GM18951 (cell line): ENCODE measurements at regions not wholly inside any gene's neighbourhood (a gene's known extent, or its start where the extent isn't known, plus 50 kb on each side); places are given as distances from the start of the nearest gene placed in this dataset.
"Not testable (repeated sequence)": the region's sequence is repeated elsewhere in the genome, so short reads cannot be mapped to it uniquely, and the experiment has no call there.

Source experiments
- POLR2A ChIP-seq: IDR thresholded peaks from 4 replicates; pipeline ENCODE4 v1.6.1; 2011; ENCODE audit warnings: mild to moderate bottlenecking; ENCODE audit not compliant: insufficient read length, insufficient read depth; ENCODE audit errors: extremely low read depth
- in situ Hi-C: fragments of 300-500 bp; cut with MboI; formaldehyde crosslinking; loops from one replicate; pipeline ENCODE4 v1.12.0; 2022; ENCODE audit warnings: low sequenced_read_pairs, mixed read lengths, inconsistent platforms; ENCODE audit not compliant: unreplicated experiment

DNA sequence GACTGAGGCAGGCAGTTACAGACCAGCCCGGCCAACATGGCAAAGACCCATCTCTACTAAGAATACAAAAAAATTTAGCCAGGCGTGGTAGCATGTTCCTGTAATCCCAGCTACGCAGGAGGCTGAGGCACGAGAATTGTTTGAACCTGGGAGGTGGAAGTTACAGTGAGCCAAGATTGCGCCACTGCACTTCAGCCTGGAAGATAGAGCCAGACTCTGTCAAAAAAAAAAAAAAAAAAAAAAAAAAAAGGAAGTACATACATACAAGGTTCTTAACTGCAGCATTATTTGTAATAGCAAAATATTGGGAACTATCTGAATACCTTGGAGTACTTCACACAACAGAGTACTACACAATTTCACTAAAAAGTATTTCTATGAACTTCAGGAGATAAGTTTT lies 183.5 kb upstream of the OLIG3 start:
- in situ Hi-C loops = no loop called here

GRCh38 chr6:137678451-137678850 lies 184.3 kb upstream of the OLIG3 start:
- in situ Hi-C loops = no loop called here
- TF ChIP-seq POLR2A = no peak

More for the DNA sequence above, 183.5 kb upstream of the OLIG3 start:
- TF ChIP-seq POLR2A = no peak

- in situ Hi-C loops = no loop called here
- no peak for TF ChIP-seq POLR2A
Observed at GRCh38 chr6:137680705-137681346, 186.2 kb upstream of the TNFAIP3 start.

DNA sequence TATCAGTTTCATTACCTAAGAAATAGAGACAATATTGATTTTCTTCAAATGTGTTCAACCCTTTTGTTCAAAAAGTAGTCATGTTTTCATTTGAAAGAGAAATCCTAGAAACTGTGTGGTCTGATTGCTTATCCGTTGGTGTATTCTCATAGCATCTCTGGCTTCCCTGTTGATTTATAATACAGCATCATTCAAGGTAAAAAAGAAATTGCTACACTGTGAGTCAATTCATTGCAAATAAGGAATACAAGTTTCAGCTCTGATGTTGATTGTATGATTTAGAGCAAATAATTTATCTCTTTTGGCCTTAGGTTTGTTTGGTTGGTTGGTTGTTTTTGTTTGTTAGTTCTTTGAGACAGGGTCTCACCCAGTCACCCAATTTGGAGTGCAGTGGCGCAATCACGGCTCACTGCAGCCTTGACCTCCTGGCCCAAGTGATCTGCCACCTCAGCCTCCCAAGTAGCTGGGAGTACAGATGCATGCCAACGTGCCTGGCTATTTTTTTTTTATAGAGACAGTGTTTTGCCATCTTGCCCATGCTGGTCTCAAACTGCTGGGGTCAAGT lies 185.5 kb upstream of the TNFAIP3 start:
- in situ Hi-C loops = no loop called here
- TF ChIP-seq POLR2A = no peak

DNA sequence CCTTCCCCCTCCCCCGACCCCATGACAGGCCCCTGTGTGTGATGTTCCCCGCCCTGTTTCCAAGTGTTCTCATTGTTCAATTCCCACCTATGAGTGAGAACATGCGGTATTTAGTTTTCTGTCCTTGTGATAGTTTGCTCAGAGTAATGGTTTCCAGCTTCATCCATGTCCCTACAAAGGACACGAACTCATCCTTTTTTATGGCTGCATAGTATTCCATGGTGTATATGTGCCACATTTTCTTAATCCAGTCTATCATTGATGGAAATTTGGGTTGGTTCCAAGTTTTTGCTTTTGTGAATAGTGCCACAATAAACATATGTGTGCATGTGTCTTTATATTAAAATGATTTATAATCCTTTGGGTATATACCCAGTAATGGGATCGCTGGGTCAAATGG lies 184.4 kb upstream of the TNFAIP3 start:
- in situ Hi-C loops = not testable (repeated sequence)

- in situ Hi-C loops = no loop called here
Observed at GRCh38 chr6:137683916-137684315, 183.1 kb upstream of the TNFAIP3 start.

DNA sequence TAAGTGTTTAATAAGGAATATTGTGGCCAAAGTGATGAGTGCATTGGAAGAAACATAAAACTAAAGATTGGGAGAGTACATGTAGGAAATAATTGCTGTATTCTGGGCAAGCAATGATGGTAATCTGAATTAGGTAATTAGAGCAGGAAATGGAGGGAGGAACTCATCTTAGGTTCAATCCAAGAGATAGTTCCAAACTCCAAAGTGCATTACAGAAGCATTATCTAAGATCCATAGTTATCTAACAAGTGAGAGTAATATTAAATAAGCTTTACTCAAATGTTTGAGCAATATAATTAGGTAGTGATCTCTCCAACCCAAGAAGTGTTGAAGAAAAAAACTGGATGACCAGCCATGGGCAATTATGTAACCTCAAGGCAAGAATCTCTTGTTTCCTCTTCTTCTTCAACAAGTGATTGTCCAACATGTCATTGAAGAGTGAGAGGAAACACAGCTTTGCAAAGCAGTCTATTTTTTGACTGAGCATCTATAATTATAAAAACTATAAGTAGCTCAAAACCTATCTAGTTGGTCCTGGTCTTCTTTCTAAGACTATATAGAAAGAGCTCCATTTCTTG lies 181.2 kb upstream of the TNFAIP3 start:
- in situ Hi-C loops = no loop called here
- TF ChIP-seq POLR2A = no peak

More at GRCh38 chr6:137683916-137684315, 183.1 kb upstream of the TNFAIP3 start:
- TF ChIP-seq POLR2A = no peak

- TF ChIP-seq POLR2A = no peak
- in situ Hi-C loops = no loop called here
Observed at GRCh38 chr6:137687818-137688217, 179.2 kb upstream of the TNFAIP3 start.

DNA sequence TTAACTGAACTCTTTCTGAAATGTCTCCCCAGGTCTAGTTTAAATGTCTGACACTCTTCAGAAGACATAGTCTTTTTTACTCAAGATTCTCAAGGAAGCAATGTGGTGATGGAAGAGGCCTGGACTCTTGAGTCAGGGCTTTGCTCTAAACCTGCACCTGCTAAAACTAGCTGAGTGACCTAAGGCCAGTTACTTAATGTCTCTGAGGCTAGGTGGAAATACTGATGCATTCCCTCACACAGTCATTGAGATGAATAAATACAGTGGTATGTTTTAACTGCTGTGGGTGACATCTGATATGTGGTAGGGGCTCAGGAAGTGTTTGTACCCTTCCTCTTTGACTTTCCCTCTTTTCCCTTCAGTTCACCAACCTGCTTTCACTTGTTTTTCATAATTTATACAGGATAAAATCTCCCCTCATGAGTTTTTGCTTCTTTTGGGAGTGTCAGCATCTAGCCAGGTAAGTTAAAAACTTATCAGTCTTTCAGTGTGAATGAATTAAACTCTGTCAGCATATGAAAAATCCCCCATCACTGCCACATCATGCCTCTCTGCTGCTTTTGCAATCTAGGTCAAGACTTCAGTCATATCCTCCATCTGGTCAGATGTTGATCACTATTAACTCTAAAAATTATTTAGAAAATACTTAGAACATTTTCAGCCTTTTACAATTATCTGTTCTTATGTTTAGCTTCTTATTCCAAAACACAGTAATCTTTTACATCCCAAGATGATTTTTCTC lies 178.7 kb upstream of the TNFAIP3 start:
- in situ Hi-C loops = no loop called here
- TF ChIP-seq POLR2A = no peak

DNA sequence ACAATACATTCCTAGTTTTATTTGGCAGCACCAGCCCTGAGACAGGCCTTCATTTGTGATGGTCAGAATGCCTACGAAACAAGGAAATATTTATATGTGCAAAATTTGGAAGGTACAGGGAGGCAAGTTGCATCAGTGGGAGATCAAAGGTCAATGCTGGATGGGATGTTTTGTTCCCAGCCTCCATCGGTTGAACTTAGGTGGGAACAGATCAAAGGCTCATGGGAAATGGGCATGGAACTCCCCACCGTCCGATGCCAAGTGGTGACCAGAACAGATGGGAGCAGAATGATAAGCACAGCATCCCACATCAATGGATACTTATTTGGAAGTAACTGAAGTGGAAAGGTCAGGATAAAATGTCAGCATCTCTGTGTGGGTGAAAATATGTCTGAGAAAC lies 177.7 kb upstream of the TNFAIP3 start:
- in situ Hi-C loops = no loop called here
- TF ChIP-seq POLR2A = no peak

DNA sequence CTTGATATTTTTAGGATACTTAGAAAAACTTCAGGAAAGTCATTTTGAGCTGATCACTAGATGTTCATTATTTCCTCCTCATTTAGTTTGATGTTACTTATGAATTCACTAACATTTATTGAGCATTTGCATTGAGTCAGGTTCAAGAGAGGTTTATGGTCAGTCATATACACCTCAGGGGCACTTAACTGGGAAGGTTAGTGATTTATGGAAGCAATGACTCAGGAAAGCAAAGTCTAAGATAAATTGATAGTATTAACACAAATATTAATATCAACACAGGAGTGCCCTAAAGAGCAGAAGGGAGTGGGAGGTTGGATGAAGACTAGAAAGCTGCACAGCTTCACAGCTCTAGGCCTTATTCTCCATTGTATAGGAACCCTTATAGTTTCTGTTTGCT lies 177.0 kb upstream of the TNFAIP3 start:
- TF ChIP-seq POLR2A = no peak
- in situ Hi-C loops = loop anchor here (10.0 kb wide), 1 partner anchor 285 kb away; no protein-coding TSS in a partner anchor

GRCh38 chr6:137690721-137691120 lies 176.3 kb upstream of the TNFAIP3 start:
- no peak for TF ChIP-seq POLR2A
- in situ Hi-C loops = loop anchor here (10.0 kb wide), 1 partner anchor 284 kb away; no protein-coding TSS in a partner anchor

- no peak for TF ChIP-seq POLR2A
Observed at GRCh38 chr6:137692308-137692707, 174.8 kb upstream of the TNFAIP3 start.

More at GRCh38 chr6:137692308-137692707, 174.8 kb upstream of the TNFAIP3 start:
- in situ Hi-C loops = loop anchor here (10.0 kb wide), 1 partner anchor 282 kb away; no protein-coding TSS in a partner anchor
